ENCODE measurements at regions not wholly inside any gene's neighbourhood (a gene's known extent, or its start where the extent isn't known, plus 50 kb on each side); places are given as distances from the start of the nearest gene placed in this dataset.

DNA sequence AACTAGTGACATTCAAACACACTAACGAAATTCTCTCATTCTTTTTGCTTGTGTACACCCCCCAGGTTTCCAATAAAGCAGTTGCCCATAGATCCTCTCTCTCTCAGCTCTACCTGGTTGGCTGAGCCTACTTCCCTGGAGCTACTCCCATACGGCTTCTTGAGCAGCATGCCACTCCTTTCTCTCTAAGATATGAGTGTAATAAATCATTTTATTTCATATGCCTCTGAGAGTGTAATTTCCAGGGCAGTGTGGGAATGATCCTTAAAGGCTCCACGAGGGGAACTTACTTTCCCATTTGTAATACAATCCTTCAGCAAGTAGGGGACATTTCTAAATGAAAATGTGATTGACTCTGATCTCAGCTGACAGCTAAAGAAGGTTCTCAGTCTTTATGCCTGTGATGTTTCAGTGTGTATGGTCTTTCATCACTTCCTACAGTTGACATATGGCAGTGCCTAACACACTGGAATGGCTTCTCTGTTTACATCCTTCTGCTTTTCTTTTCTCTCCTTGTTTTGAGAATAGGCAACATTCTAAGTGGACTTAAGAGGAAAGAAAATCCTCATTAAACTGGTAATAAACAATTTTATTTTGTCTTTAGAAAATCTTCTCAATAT lies 1194.3 kb upstream of the CDH8 start:
- intact Hi-C loops (cut with DNase I; ENCODE audit: low total_unique reads): no loop called here
- Histone ChIP-seq H3K27me3 (no peaks in the 10 kb centered on the region), H3K9me3 (no peaks in the 10 kb centered on the region), H3K36me3 (no peaks in the 10 kb centered on the region), H3K27ac (no peak overlapping the region), H3K4me3 (no peak overlapping the region), H3K4me1 (no peaks in the 10 kb centered on the region)
- TF ChIP-seq, protein P1, sequence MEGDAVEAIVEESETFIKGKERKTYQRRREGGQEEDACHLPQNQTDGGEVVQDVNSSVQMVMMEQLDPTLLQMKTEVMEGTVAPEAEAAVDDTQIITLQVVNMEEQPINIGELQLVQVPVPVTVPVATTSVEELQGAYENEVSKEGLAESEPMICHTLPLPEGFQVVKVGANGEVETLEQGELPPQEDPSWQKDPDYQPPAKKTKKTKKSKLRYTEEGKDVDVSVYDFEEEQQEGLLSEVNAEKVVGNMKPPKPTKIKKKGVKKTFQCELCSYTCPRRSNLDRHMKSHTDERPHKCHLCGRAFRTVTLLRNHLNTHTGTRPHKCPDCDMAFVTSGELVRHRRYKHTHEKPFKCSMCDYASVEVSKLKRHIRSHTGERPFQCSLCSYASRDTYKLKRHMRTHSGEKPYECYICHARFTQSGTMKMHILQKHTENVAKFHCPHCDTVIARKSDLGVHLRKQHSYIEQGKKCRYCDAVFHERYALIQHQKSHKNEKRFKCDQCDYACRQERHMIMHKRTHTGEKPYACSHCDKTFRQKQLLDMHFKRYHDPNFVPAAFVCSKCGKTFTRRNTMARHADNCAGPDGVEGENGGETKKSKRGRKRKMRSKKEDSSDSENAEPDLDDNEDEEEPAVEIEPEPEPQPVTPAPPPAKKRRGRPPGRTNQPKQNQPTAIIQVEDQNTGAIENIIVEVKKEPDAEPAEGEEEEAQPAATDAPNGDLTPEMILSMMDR (IDR thresholded peaks at IDR 0.05): no peak
- TF ChIP-seq POLR2A (IDR thresholded peaks at IDR 0.05): no peak
- DNase-seq: no peak

DNA sequence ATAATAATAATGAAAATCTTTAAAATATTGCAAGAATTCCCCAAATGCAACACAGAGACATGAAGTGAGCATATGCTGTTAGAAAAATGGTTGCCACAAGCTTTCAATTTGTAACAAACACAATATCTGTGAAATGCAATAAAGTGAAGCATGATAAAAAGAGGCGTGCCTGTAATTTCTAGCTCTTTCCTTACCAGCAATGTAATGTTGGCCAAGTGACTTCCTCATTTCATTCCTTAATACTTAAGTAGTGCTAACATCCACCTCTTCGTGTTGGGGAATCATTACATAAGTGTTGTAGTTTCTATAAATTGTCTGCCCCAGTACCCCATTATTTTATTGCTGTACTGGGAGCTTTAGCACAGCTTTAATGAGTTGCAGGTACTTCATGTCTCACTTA lies 1192.0 kb upstream of the CDH8 start:
- Histone ChIP-seq H3K4me3 (no peak overlapping the region), H3K4me1 (no peaks in the 10 kb centered on the region), H3K27me3 (no peaks in the 10 kb centered on the region), H3K36me3 (no peaks in the 10 kb centered on the region), H3K27ac (no peak overlapping the region), H3K9me3 (no peaks in the 10 kb centered on the region)
- DNase-seq: no peak
- no peak for TF ChIP-seq POLR2A (IDR thresholded peaks at IDR 0.05)
- TF ChIP-seq, protein P1 (IDR thresholded peaks at IDR 0.05): no peak
- intact Hi-C loops (cut with DNase I; ENCODE audit: low total_unique reads): no loop called here

DNA sequence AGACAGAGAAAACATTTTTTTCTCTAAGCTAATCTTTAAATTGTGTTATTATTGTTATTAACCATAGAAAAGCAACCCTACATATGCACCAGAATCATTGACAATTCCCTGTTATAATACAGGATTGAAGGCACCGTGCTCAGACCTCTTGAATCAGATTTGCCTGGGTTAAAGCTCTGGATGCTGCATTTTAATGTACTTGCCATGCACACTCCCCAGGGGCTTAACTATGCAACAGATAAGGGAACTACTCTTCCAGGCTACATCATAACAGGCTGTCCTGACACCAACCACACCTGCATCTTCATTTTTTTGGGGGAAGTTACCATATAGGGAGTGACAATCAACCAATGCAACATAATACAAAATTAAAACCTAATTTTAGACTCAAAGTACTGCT lies 1187.6 kb upstream of the CDH8 start:
- TF ChIP-seq POLR2A (IDR thresholded peaks at IDR 0.05): no peak
- TF ChIP-seq, protein P1 (IDR thresholded peaks at IDR 0.05): no peak
- DNase-seq: no peak
- intact Hi-C loops (cut with DNase I; ENCODE audit: low total_unique reads): no loop called here
- Histone ChIP-seq H3K9me3 (no peaks in the 10 kb centered on the region), H3K36me3 (no peaks in the 10 kb centered on the region), H3K27me3 (no peaks in the 10 kb centered on the region), H3K27ac (no peak overlapping the region), H3K4me3 (no peak overlapping the region), H3K4me1 (no peaks in the 10 kb centered on the region)

DNA sequence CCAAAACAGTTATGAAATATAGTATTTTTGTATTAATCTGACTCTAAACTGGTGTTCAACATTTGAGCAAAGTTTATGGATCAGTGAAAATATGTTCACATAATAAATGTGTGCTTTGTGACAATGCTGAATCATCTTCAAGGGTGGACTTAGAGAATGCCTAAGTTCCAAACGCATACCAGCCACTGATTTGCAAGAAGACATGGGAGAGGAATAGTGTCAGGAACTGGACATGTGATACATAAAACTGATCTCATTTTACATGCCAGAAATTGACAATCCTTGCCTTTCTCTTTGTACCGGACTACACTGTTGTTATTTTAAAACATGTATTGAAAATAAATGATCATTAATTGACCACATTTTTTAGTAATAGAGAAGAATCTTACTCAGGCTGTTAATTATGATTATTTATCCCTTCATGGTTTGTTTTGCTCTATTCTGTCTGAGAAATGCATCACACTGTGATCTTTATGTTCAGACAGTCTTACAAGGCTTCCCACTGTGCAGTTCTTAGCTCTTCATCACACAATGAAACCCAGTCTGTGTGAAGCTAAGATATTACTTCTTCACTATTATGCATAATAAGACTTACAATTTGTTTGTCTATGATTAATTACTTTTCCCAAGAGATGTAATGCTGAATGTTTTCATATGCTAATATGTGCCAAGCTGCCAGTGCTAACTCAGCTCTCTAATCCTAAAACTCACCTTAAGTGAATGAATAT lies 1180.6 kb upstream of the CDH8 start:
- Histone ChIP-seq H3K4me3 (no peak overlapping the region), H3K36me3 (no peaks in the 10 kb centered on the region), H3K4me1 (no peaks in the 10 kb centered on the region), H3K9me3 (no peaks in the 10 kb centered on the region), H3K27me3 (no peaks in the 10 kb centered on the region), H3K27ac (no peak overlapping the region)
- TF ChIP-seq, protein P1 (IDR thresholded peaks at IDR 0.05): no peak
- TF ChIP-seq POLR2A (IDR thresholded peaks at IDR 0.05): no peak
- intact Hi-C loops (cut with DNase I; ENCODE audit: low total_unique reads): no loop called here
- no peak for DNase-seq

DNA sequence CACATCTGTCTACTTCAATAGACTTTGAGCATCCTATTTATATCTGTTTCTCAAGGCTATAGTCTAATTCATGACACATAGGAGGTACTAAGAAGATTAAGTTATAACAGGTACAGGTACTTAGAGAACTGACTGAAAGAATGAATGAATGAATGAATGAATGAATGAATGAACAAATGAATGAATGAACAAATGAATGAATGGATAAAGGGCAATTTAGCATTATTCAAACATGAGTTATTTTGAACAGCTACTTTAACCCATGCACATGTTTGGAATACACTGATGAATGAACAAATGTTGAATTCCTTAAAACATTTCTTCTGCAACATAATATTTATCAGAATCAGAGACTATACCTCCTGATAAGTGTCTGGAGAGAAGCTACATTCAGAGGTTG lies 1165.6 kb upstream of the CDH8 start:
- Histone ChIP-seq H3K36me3 (no peaks in the 10 kb centered on the region), H3K27ac (no peak overlapping the region), H3K9me3 (no peaks in the 10 kb centered on the region), H3K4me1 (no peaks in the 10 kb centered on the region), H3K27me3 (no peaks in the 10 kb centered on the region), H3K4me3 (no peak overlapping the region)
- no peak for DNase-seq
- TF ChIP-seq POLR2A (IDR thresholded peaks at IDR 0.05): no peak
- TF ChIP-seq, protein P1 (IDR thresholded peaks at IDR 0.05): no peak
- intact Hi-C loops (cut with DNase I; ENCODE audit: low total_unique reads): no loop called here

Measured in uterus (tissue), 3 donors.